ENCODE measurements at regions not wholly inside any gene's neighbourhood (a gene's known extent, or its start where the extent isn't known, plus 50 kb on each side); places are given as distances from the start of the nearest gene placed in this dataset.
"Not testable (repeated sequence)": the region's sequence is repeated elsewhere in the genome, so short reads cannot be mapped to it uniquely, and the experiment has no call there.

DNA sequence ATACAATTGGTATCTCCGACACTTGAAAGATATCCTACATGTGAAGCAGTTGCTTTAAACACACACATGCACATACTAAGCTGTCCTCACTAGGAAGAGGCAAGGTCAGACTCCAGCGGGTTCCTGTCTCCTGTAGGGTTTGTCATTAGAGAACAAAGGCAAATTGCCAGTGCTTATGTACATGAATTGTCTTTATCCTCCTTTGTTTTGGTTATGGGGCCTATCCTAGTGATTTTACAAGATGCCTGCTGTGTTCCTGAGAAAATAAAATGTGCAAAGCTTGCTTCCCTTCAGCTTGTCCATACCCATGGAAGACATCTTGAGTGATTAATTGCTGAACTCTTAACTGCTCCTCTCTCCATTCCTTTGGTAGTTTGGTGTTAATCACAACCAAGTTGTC, 86.7 kb upstream of the SLC39A10 start:
- DNase-seq: no peak

DNA sequence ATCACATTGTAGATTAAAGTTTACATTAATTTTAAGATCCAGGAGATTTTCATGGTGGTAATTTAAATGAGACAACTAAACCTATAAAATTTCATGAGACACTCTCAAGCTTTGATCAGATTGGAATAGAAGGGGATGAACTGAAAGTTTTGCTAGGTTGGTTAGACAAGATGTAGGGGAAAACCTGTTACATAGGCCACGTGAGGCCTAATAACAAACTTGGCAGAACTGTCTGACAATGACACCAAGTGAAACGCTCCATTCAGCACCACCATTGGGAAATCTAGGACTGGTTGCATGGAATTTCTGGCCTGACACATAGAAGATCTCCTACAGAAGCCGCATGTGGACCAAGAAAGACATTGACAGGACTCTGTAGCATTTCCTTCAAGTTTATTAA, 87.8 kb upstream of the SLC39A10 start:
- DNase-seq: no peak

DNA sequence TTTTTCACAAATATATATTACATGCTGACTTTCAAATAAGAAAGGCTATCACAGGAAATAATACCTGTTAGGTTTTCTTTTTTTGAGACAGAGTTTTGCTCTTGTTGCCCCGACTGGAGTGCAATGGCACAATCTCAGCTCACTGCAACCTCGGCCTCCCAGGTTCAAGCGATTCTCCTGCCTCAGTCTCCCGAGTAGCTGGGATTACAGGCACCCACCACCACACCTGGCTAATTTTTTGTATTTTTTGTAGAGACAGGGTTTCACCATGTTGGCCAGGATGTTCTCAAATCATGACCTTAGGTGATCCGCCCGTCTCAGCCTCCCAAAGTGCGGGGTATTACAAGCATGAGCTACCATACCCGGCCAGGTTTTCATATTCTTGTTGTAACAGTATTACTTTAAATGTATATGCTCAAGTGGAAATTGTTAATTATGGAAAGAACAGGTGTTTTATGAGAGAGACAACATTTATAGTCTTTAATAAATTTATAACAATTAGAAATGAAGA, 92.3 kb upstream of the SLC39A10 start:
- DNase-seq: not testable (repeated sequence)

DNA sequence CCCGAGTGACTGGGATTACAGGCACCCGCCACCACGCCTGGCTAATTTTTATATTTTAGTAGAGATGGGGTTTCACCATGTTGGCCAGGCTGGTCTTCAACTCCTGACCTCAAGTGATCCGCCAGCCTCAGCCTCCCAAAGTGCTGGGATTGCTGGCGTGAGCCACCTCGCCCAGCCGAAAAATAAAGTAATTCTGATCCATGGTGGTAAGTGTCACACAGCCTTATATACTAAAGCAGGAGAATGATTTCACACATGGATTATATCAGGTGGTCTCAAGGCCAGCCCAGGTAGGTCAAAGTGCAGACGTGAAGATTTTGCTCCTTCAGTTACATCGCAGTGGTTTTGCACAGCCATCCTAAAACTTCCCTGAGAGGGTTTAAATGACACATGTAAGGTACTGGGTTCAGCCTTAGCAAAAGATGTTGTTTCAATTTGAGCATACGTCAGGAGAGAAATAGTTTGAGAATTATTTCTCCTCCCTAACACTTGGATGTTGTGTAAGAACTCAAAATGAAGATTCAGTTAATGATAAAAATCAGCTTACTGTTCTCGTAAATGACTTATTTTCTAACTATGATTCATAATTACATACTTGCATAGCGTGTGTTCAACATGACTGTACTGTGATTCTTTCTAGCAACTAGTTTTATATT, 93.0 kb upstream of the SLC39A10 start:
- no peak for DNase-seq

DNA sequence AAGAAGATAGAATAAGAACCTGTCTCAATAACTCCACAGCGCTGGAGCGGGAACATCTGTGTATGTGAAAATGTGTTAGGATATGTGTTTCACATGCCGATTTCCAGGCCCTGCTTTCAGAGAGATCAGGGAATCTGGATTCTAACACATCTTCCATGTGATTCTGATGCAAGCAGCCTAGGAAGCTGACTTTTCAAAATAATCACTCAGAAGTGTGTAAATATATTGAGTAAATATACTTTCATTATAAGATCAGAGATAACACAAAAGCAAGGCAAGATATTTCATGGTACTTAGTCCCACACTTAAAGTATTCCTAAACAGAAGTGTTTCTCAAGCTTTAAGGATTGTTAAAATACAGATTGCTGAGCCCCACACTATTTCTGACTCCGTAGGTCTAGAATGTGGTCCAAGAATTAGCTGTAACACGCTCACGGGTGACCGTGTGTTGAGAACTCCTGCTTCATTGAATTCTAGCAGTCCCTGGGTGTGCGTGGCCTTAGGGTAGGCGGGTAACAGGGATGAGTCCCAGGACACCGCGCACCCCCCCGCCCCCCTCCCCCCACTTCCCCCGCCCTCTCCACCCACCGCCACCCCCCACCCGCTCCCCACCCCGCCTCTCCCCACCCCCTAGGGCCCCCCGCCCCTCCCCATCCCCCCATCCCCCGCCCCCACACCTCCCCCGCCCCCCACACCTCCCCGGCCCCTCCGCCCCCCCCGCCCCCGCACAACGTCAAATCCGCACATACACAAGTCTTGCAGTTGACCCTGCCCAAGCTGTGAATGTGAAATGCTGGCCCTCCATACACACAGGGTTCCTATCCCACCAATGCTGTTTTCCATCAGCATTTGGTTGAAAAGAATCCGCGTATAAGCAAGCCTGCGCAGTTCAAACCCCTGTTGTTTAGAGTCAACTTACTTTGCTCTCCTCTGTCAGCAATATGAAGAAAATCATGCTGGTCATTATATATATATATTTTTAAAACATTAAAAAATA, 94.2 kb upstream of the SLC39A10 start:
- no peak for DNase-seq

DNA sequence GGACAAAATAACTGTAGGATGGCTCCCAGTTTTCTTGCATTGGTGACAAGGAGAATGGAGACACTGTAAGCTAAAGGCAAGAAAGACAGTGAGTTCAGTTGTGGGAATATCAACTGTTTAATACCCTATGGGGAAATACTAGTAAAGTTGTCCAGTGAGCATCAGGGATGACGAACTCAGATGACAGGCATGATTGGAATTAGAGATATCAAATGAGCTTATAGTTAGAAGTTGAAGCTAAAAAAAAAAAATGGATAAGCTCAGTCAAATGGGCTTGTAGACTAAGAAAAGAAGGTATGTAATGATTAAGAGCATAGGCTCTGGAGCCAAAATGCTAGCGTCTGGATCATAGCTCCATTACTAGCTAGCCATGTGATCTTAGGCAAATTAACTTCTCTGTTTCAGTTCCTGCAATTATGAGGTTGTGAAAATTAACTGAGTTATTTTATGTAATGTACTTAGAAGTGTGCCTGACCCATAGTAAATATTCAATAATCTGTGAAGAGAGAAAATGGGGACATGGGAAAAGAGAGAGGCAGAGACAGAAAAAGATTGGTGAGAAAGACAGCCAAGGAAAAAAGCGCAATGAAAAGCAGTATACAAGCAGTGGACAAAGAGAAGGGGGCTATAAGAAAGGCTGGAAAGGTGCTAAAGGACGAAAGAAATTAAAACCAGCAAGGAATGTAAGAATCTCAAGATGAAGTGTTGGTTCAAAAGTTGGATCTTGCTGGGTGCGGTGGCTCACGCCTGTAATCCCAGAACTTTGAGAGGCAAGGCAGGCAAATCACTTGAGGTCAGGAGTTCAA, 95.7 kb upstream of the SLC39A10 start:
- no peak for DNase-seq

DNA sequence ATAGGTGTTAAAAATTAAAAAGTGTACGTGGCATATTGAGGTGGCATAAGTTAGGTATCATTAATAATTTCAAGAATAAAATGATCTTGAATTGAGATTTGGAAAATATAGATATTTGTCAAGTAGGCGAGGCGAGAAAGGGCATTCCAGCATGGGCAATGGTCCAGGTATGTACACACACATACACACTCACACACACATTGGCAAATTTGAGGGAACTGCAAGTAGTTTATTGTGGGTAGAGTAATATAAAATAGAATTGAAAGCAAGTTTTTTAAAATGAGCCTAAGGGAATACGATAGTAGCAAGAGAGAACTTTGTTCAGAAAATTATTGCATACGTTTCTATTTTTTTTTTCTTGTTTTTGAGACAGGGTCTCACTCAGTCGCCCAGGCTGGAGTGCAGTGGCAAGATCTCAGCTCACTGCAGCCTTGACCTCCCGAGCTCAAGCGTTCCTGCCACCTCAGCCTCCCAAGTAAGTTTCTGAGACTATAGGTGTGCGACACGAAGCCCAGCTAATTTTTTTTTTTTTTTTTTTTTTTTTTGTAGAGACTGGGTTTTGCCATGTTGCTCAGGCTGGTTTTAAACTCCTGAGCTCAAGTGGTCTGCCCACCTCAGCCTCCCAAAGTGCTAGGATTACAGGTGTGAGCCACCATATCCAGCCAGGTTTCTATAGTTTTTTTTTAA, 96.7 kb upstream of the SLC39A10 start:
- no peak for DNase-seq

DNA sequence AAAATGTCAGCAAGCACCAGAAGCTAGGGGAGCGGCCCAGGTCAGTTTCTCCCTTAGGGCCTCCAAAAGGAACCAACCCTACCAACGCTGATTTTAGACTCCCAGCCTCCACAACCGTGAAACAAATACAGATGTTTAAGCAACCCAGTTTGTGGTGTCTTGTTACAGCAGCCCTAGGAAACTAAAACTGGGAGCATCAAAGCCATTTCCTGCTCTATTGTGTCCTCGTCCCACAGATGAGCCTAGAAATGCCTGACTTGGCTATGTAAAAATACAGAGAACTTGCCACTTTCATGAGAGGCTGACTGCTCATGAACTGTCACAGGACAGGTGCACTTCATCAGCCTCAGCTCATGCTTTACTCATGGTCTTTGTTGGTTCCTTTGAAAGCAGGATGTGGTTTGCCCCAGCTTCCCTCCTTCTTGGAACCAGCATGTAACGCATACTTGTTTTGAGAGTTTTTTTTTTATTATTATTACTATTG, 97.6 kb upstream of the SLC39A10 start:
- DNase-seq: peak; percentile 74

DNA sequence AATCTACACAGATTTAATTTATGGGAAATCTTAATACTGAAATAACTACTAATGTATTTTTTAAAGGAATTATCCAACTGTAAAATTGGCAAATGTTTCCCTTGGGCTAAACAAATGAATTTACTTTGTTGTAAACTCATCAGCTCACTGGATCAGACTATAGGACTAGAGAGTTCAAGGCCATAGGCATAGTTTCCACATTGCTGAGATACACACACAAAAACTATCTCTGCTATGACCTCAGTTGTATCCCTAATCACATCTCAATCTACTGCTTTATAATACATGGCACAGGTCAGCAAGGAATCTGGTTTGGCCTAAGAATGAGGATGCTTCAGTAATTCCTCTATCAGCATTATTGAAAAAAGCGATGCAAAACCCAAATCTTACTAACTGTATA, 101.1 kb upstream of the SLC39A10 start:
- DNase-seq: no peak

DNA sequence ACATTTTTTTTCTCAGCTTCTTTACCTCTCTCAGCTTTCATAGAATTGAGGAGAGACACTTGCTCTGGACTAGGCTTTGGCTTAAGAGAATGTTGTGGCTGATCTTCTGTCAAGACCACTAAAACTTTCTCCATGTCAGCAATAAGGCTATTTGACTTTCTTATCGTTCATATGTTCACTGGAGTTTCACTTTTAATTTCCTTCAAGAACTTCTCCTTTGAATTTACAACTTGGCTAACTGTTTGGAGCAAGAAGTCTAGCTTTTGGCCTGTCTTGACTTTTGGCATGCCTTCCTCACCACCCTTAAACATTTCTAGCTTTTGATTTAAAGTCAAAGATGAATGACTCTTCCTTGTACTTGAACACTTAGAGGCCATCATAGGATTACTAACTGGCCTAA, 104.4 kb upstream of the SLC39A10 start:
- DNase-seq: no peak

DNA sequence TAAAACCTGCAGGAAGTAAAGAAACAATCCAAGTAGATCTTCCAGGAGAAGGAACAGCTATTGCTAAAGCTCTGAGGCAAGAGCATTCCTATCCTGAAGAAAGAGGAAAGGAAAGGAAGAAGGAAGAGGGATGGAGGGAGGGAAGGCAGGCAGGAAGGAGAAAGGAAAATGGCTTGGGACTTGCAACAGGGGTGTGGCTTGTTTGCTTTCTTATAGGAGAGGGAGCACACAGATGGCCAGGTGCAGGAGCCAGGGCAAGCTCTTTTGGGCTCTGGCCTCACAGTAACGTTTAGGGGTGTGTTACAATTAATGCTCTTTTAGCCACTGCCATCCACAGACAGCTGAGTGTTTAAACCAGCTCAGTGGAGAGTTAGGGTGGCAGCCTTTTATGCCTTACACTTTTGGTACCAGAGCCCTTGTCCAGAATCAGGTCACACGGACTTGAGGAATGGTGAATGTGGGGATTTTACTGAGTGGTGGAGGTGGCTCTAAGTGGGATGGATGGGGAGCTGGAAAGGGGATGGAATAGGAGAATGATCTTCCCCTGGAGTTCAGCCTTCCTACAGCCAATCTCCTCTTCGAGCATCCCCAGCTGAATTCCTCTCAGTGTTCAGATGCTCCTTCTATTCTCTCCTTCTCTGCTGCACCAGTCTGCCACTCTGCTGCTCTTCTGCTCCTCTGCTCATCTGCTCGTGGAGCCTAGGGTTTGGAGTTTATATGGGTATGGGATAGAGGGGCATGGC, 108.7 kb upstream of the SLC39A10 start:
- DNase-seq: no peak

DNA sequence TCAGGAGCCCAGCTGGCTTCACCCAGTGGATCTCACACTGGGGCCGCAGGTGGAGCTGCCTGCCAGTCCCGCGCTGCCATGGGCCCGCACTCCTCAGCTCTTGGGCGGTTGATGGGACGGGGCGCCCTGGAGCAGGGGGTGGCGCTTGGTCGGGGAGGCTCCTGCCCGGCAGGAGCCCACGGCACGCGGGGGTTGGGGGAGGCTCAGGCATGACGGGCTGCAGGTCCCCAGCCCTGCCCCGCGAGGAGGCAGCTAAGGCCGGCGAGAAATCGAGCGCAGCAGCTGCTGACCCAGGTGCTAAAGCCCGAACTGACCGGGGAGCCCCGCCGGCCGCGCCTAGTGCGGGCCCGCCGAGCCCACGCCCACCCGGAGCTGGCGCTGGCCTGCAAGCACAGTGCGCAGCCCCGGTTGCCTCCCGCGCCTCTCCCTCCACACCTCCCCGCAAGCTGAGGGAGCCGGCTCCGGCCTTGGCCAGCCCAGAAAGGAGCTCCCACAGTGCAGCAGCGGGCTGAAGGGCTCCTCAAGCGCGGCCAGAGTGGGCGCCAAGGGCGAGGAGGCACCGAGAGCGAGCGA, 109.7 kb upstream of the SLC39A10 start:
- not testable (repeated sequence) for DNase-seq

DNA sequence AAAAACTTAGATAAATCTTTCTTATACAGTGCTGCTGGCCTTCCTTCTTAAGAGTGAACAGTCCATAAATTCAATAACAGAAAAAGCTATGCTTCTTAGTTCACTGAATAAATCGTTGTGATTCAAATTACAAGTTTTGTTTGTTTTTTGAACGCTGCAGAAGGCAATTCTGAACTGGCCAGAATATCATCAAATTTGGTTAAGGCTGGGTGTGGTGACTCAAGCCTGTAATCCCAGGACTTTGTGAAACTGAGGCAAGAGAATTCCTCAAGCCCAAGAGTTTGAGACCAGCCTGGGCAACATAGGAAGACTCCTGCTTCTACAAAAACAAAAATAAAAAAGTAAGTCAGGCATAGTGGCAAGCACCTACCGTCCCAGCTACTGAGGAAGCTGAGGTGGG, 111.2 kb upstream of the SLC39A10 start:
- no peak for DNase-seq

DNA sequence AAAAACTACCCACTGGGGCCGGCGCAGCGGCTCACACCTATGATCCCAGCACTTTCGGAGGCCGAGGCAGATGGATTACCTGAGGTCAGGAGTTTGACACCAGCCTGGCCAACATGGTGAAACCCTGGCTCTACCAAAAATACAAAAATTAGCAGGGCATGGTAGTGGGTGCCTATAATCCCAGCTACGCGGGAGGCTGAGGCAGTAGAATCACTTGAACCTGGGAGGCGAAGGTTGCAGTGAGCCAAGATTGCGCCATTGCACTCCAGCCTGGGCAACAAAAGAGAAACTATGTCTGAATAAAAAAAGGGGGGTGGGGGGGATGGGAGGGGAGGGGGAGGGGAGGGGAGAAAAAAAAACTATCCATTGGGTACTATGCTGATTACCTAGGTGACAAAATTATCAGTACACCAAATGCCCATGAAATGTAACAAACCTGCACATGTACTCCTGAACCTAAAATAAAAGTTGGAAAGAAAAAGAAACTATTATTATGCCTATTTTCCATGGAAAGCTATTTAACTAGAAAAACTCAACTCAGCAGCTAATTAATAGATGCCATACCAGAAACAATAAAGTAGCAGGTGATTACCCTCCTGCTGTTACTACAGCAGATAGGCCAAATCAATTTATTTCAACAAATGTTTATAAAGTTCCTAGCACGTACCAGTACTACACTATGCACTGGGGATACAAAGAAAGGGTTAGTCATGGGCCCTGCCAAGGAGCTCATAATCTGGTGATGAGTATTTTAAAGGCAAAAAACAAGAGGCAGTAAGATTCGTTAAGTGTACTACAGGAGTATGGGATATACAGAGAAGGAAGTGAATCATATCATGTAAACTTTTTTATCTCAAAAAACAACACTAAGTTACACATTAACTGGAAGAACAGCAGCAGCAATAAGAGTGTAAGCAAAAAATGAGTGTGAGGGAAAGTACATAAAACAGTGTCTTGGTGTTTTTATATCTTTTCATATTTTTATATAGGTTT, 112.8 kb upstream of the SLC39A10 start:
- DNase-seq: no peak

DNA sequence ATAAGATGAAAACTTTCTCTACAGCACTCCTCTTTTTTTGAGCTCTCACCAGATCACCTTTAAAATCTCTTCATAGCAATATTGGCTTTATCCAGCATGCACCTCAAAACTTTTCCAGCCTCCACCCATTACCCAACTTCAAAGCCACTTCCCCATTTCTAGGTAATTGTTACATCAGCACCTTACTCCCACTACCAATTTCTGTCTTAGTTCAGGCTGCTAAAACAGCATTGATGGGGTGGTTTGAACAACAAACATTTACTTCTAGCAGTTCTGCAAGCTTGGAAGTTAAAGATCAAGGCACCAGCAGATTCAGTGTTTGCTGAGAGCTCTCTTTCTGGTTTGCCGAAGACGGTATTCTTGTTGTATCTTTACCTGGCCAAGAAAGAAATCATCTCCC, 114.0 kb upstream of the SLC39A10 start:
- no peak for DNase-seq

DNA sequence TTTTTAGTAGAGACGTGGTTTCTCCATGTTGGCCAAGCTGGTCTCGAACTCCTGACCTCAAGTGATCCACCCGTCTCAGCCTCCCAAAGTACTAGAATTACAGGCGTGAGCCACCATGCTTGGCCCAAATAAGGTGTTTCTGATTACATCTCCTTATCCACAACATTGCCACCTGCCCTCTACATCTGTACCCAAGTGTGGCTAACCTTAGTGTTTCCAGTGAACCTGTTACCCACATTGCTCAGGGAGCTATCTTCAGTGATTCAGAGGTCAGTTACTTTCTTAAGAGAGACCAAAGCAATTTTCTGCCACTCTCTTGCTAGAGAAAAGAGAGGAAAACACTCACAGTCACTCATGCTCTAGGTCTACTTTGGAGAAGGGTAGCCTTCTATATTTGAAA, 115.0 kb upstream of the SLC39A10 start:
- DNase-seq: no peak

DNA sequence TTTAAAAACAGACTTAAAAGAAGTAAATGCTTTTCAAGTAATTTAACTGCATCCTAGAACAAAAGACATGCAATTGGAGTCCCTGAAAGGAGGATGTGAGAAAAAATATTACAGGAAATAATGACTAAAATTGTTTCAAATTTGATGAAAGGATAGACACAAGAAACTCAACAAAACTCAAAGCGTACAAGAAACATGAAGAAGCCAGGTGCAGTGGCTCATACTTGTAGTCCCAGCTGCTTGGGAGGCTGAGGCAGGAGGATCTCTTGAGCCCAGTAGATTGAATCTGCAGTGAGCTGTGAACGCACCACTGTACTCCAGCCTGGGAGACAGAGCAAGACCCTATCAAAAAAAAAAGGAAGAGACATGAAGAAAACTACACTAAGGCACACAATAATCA, 118.1 kb upstream of the SLC39A10 start:
- DNase-seq: no peak

DNA sequence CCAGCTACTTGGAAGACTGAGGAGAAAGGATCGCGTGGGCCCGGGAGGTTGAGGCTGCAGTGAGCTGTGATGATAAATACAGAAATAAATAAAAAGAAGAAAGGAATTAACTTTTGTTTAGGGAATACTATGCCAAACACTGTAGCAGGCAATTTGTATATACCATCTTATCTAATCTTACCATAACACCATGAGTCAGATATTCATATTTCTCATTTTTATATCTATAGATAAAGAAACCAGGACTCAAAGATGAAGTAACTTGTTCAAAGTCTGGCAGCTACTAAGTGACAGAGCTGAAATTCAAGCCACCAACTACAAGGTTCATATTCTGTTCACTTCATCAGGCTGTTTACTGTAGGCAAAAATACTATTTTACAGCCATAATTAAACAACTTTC, 119.2 kb upstream of the SLC39A10 start:
- DNase-seq: no peak

DNA sequence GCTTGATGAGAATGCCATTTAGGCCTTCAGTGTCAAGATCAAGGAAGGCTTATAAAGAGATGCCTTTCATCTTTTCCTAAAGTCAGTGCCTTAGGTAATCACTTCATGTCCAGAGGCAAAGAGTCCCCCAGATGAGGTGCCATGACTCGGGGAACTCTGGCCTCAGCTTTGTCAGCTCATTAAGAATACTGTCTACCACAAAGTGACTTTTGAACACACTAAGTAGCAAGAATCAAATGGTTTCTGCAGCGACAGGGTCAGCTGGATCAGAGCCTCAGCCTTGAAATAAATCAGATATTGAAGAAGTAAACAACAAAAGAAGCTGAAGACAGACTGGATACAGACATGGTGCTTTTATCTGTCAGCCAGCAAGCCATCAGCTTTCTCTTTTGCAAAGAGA, 120.1 kb upstream of the SLC39A10 start:
- no peak for DNase-seq

Data from effector CD4-positive, alpha-beta T cell (primary cell).